ENCODE measurements at regions not wholly inside any gene's neighbourhood (a gene's known extent, or its start where the extent isn't known, plus 50 kb on each side); places are given as distances from the start of the nearest gene placed in this dataset.
"Not testable (repeated sequence)": the region's sequence is repeated elsewhere in the genome, so short reads cannot be mapped to it uniquely, and the experiment has no call there.

DNA sequence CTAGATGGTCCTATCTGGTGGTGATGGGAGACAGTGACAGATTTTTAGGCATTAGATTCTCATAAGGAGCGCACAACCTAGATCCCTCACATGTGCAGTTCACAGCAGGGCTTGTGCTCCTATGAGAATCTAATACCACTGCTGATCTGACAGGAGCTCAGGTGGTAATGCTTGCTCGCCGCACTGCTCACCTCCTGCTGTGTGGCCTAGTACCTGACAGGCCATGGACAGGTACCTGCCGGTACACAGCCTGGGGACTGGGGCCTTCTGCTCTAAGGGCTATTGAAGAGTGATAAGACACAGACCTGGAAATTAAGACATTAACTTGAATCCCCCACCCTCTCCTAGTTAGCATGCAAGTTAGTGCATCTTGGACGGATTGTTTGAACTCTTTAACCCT lies 64.4 kb downstream of the KLRB1 start:
- not testable (repeated sequence) for H3K79me2 ChIP-seq (replicated peaks; ENCODE audit: insufficient read depth); H3K27ac Mint-ChIP-seq; H3K4me2 ChIP-seq; DNase-seq (ENCODE audit: low spot score); H2AFZ ChIP-seq; H3K36me3 ChIP-seq (ENCODE audit: insufficient read depth); H3K36me3 Mint-ChIP-seq (ENCODE audit: low read depth); H3K27me3 Mint-ChIP-seq (ENCODE audit: insufficient read depth, low read depth, poor library complexity); H3K4me3 Mint-ChIP-seq; H3K9me3 Mint-ChIP-seq; H3K4me3 ChIP-seq; H3K4me1 Mint-ChIP-seq; H3K9me2 ChIP-seq (ENCODE audit: insufficient read depth); H3K4me1 ChIP-seq (ENCODE audit: insufficient read depth); H4K20me1 ChIP-seq (replicated peaks; ENCODE audit: insufficient read depth); ATAC-seq; H3F3A ChIP-seq (replicated peaks; ENCODE audit: low read depth); H3K27ac ChIP-seq (ENCODE audit: low read depth); H3K27me3 ChIP-seq (ENCODE audit: insufficient read depth)

DNA sequence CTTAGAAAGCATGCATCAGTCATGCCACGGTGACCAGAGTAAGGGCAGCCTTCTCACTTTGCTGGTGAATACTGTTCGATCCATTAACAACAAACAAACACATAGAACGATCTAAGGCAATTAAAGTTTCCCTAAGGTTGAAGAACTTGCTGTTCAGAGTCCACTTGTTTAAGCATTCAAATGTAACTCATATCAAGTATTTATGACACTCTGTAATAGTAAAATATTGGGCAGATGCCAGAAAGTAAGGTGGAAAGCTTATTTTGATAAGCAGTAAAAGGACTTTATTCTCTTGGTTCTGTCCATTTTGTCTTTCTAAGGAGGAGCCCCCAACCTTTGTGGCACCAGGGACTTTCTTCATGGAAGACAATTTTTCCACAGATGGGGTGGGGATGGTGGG lies 64.9 kb downstream of the KLRB1 start:
- not testable (repeated sequence) for H3K9me3 Mint-ChIP-seq; H3K4me3 ChIP-seq; H3K4me3 Mint-ChIP-seq; H3K36me3 Mint-ChIP-seq (ENCODE audit: low read depth); ATAC-seq; H3K27me3 ChIP-seq (ENCODE audit: insufficient read depth); H3F3A ChIP-seq (replicated peaks; ENCODE audit: low read depth); H3K4me1 ChIP-seq (ENCODE audit: insufficient read depth); H3K4me1 Mint-ChIP-seq; H2AFZ ChIP-seq; H3K9me2 ChIP-seq (ENCODE audit: insufficient read depth); H3K79me2 ChIP-seq (replicated peaks; ENCODE audit: insufficient read depth); H3K27ac Mint-ChIP-seq; H3K27ac ChIP-seq (ENCODE audit: low read depth); H3K4me2 ChIP-seq; H3K27me3 Mint-ChIP-seq (ENCODE audit: insufficient read depth, low read depth, poor library complexity); DNase-seq (ENCODE audit: low spot score); H4K20me1 ChIP-seq (replicated peaks; ENCODE audit: insufficient read depth); H3K36me3 ChIP-seq (ENCODE audit: insufficient read depth)

DNA sequence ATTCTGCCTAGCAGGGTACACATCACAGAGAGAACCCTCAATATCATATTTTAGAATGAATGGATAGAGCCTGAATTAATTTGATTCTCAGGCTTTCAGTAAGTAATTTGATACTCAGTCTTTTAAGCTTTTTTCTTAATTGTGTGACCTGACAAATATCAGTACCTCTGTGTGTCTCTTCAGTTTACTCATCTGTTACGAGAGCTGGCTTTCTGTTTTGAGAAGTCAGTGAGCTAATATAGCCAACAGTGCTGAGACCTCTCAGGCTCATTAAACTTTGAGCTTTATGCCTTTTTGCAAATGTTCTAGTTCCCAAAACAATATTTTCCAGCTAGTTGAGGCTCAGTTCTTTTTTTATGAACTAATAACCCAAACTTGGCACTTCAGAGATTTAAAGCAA lies 91.8 kb downstream of the KLRB1 start:
- not testable (repeated sequence) for ATAC-seq; H3K27ac ChIP-seq (ENCODE audit: low read depth); H3K27me3 ChIP-seq (ENCODE audit: insufficient read depth); H3K4me3 Mint-ChIP-seq; H2AFZ ChIP-seq; H3K4me2 ChIP-seq; H3K9me3 Mint-ChIP-seq; H3K79me2 ChIP-seq (replicated peaks; ENCODE audit: insufficient read depth); H3K9me2 ChIP-seq (ENCODE audit: insufficient read depth); H3K4me3 ChIP-seq; H3K36me3 Mint-ChIP-seq (ENCODE audit: low read depth); H3K27ac Mint-ChIP-seq; H4K20me1 ChIP-seq (replicated peaks; ENCODE audit: insufficient read depth); DNase-seq (ENCODE audit: low spot score); H3K36me3 ChIP-seq (ENCODE audit: insufficient read depth); H3F3A ChIP-seq (replicated peaks; ENCODE audit: low read depth); H3K27me3 Mint-ChIP-seq (ENCODE audit: insufficient read depth, low read depth, poor library complexity); H3K4me1 ChIP-seq (ENCODE audit: insufficient read depth)
- peaks cover 13% of the 10 kb centered on the region for H3K4me1 Mint-ChIP-seq

DNA sequence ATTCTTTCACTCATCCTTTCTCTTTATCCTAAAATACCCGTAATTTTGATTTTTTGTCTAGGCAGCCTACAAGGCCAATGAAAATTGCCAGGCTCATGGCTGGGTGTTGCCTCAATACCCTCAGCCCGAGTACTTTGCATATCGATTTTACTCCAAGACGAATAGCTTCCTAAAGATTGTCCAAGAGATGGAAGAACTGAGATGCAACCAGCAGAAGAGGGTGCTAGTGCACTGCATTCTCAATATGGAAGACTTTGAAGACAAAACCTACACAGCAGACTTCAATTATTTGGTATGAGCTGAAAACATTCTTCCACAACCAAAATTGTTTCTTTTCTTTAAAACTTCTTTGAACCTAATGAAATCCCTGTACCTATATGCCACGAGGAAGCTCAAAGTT lies 95.0 kb downstream of the KLRB1 start:
- DNase-seq (ENCODE audit: low spot score); H4K20me1 ChIP-seq (replicated peaks; ENCODE audit: insufficient read depth); H3K9me3 Mint-ChIP-seq; H3F3A ChIP-seq (replicated peaks; ENCODE audit: low read depth); H3K27me3 ChIP-seq (ENCODE audit: insufficient read depth); H3K9me2 ChIP-seq (ENCODE audit: insufficient read depth); H3K27me3 Mint-ChIP-seq (ENCODE audit: insufficient read depth, low read depth, poor library complexity); H3K27ac Mint-ChIP-seq; H3K4me1 ChIP-seq (ENCODE audit: insufficient read depth); H3K4me3 Mint-ChIP-seq; H3K36me3 Mint-ChIP-seq (ENCODE audit: low read depth); ATAC-seq; H3K4me2 ChIP-seq; H3K4me3 ChIP-seq; H2AFZ ChIP-seq; H3K36me3 ChIP-seq (ENCODE audit: insufficient read depth); H3K79me2 ChIP-seq (replicated peaks; ENCODE audit: insufficient read depth); H3K27ac ChIP-seq (ENCODE audit: low read depth): not testable (repeated sequence)
- H3K4me1 Mint-ChIP-seq, result peaks cover 13% of the 10 kb centered on the region

DNA sequence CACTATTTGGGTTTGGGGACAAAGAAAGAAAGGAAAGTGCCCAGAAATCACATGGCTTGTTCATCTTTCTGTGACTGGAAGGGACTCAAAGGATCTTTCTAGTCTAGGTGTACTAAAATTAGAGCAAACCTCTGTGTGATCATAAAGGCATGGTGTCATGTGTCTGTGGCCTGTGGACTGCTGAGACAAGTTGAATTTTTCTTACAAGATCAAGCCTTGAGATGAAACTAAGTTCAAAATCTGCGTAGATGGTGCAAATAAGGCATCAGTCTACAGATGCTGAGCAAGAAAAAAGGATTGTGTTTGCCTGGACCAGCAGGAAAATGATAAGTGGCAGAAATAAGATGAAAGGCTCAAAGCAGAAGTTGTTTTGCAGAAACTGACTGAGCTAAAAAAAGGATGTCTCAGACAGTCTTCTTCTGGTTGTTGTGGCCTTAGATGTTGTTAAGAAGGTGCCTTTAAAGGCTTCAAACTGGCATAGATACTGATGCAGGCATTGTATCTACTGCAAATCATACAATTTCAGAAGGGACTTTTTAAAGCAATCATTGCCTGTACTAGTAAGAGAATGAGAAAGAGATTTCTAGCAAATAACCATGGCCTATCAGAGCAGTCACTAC lies 97.2 kb downstream of the KLRB1 start:
- H3K27ac ChIP-seq (ENCODE audit: low read depth); DNase-seq (ENCODE audit: low spot score); H3K4me2 ChIP-seq; H3K4me1 Mint-ChIP-seq; H3K27ac Mint-ChIP-seq; H3K4me3 ChIP-seq; H3K9me2 ChIP-seq (ENCODE audit: insufficient read depth); H3K27me3 Mint-ChIP-seq (ENCODE audit: insufficient read depth, low read depth, poor library complexity); H3K79me2 ChIP-seq (replicated peaks; ENCODE audit: insufficient read depth); H3F3A ChIP-seq (replicated peaks; ENCODE audit: low read depth); H3K27me3 ChIP-seq (ENCODE audit: insufficient read depth); H4K20me1 ChIP-seq (replicated peaks; ENCODE audit: insufficient read depth); H3K36me3 ChIP-seq (ENCODE audit: insufficient read depth); H3K9me3 Mint-ChIP-seq; H3K4me3 Mint-ChIP-seq; H3K36me3 Mint-ChIP-seq (ENCODE audit: low read depth); ATAC-seq; H2AFZ ChIP-seq; H3K4me1 ChIP-seq (ENCODE audit: insufficient read depth): not testable (repeated sequence)

All from GM23338 (cell line).